HepG2 (cell line): ENCODE measurements at regions not wholly inside any gene's neighbourhood (a gene's known extent, or its start where the extent isn't known, plus 50 kb on each side); places are given as distances from the start of the nearest gene placed in this dataset.
A peak's percentile ranks its signal among the peaks of the same experiment; 100 is the strongest.

ENCODE experiments used
- ATAC-seq: fragments of 200-7000 bp; cut with Tn5 transposase; 3 replicates; pipeline ENCODE4 v1.9.1; 2020; ENCODE audit warnings: mild to moderate bottlenecking, moderate library complexity
- BruUV-seq: library from RNA; stranded (reverse); fragments of 400-500 nt; replicated peaks from 2 replicates; lab custom pipeline; 2021; lab: Mats Ljungman, UMichigan
- CTCF ChIA-PET: fragments of 300-600 bp; formaldehyde crosslinking; extraction: SDS; loops from one replicate; lab custom pipeline; 2021; ENCODE audit warnings: low total read pairs, inconsistent platforms, low intra/inter-chr PET ratio; lab: Yijun Ruan, JAX
- POLR2A ChIA-PET: fragments of 350-600 bp; sonication (Branson Sonifier 250); formaldehyde crosslinking; loops from one replicate; lab custom pipeline; 2020; ENCODE audit warnings: antibody characterized with exemption, inconsistent platforms; lab: Yijun Ruan, JAX
- DNase-seq: peaks from one replicate; pipeline ENCODE4 v3.0.0-alpha.2; 2015; ENCODE audit warnings: low spot score
- FAIRE-seq: peaks from 3 replicates; lab custom pipeline; 2011; peaks lifted over from hg19 to GRCh38; lab: Jason Lieb, UNC
- H2AFZ ChIP-seq: one replicate; pipeline ENCODE4 v1.6.1; 2011; ENCODE audit warnings: low read length, inconsistent platforms
- H3K27ac ChIP-seq: fragments of 300-600 bp; 3 replicates; pipeline ENCODE4 v1.8.0; 2011; ENCODE audit warnings: mixed run types, mild to moderate bottlenecking, mixed read lengths, low read length, inconsistent platforms; ENCODE audit not compliant: insufficient read depth; ENCODE audit errors: extremely low read length
- H3K27me3 ChIP-seq, 2 experiments: fragments of 200-600 bp in 1 of 2; 2 replicates in 1 of 2; 3 replicates in 1 of 2; pipeline versions ENCODE4 v1.6.0 to v1.8.0; 2011; ENCODE audit warnings: low read length in 2 of 2, mild to moderate bottlenecking in 2 of 2, moderate library complexity in 2 of 2, inconsistent platforms in 1 of 2; ENCODE audit not compliant: insufficient read depth in 2 of 2, control insufficient read depth in 1 of 2
- H3K36me3 ChIP-seq, 2 experiments: fragments of 200-600 bp in 1 of 2; replicated peaks in 1 of 2; 2 replicates in 1 of 2; 3 replicates in 1 of 2; pipeline versions ENCODE4 v1.5.1 to v1.8.0; 2011; ENCODE audit warnings: low read length in 2 of 2, inconsistent platforms in 1 of 2; ENCODE audit not compliant: insufficient read depth in 2 of 2, control insufficient read depth in 1 of 2
- H3K4me1 ChIP-seq: 2 replicates; pipeline ENCODE4 v1.5.1; 2012; ENCODE audit warnings: low read length, inconsistent platforms; ENCODE audit not compliant: insufficient read depth
- H3K4me2 ChIP-seq: 2 replicates; pipeline ENCODE4 v1.6.0; 2011; ENCODE audit warnings: low read depth, low read length, inconsistent platforms
- H3K4me3 ChIP-seq, 3 experiments: fragments of 200-600 bp in 1 of 3; sonication (generic), shearing (Covaris generic) in 1 of 3; replicated peaks in 1 of 3; 2 replicates each; pipeline ENCODE4 v1.5.1; 2011 to 2016; ENCODE audit warnings: low read length in 3 of 3, inconsistent platforms in 2 of 3, low read depth in 2 of 3, mild to moderate bottlenecking in 2 of 3, control low read depth in 1 of 3, mixed read lengths in 1 of 3; ENCODE audit not compliant: insufficient read depth in 1 of 3
- H3K79me2 ChIP-seq: one replicate; pipeline ENCODE4 v1.6.1; 2011; ENCODE audit warnings: low read length, inconsistent platforms; ENCODE audit not compliant: insufficient read depth
- H3K9ac ChIP-seq: 2 replicates; pipeline ENCODE4 v1.6.0; 2011; ENCODE audit warnings: mild to moderate bottlenecking, low read depth, low read length, inconsistent platforms; ENCODE audit not compliant: insufficient read depth
- H3K9me3 ChIP-seq: 2 replicates; pipeline ENCODE4 v1.5.1; 2012; ENCODE audit warnings: mild to moderate bottlenecking, low read length
- H4K20me1 ChIP-seq: 2 replicates; pipeline ENCODE4 v1.6.0; 2011; ENCODE audit warnings: inconsistent platforms, mild to moderate bottlenecking, low read length, moderate library complexity; ENCODE audit not compliant: insufficient read depth
- CREM ChIP-seq, 2 experiments: sonication (generic) in 1 of 2; formaldehyde crosslinking in 1 of 2; IDR thresholded peaks; 2 replicates each; pipeline versions ENCODE4 v1.4.0 to v1.6.1; 2016 to 2020; ENCODE audit warnings: antibody characterized with exemption in 1 of 2, mild to moderate bottlenecking in 1 of 2, missing genetic modification reagents in 1 of 2
- EHMT2 ChIP-seq: fragments of 200-600 bp; sonication (generic); IDR thresholded peaks from 2 replicates; pipeline ENCODE4 v1.7.0; 2017; ENCODE audit warnings: antibody characterized with exemption, low read depth, low read length, borderline replicate concordance
- GABPA ChIP-seq, 2 experiments: IDR thresholded peaks; 2 replicates each; pipeline ENCODE4 v1.6.1; 2011 to 2016; ENCODE audit warnings: low read depth in 2 of 2, low read length in 1 of 2, missing biosample characterization in 1 of 2, missing genetic modification characterization in 1 of 2
- HNRNPH1 ChIP-seq: fragments of 200-400 bp; formaldehyde crosslinking; optimal IDR thresholded peaks from 2 replicates; pipeline ENCODE3; 2017; ENCODE audit warnings: mild to moderate bottlenecking, low read depth, low read length
- KAT8 ChIP-seq: IDR thresholded peaks from 2 replicates; pipeline ENCODE4 v1.6.1; 2016; ENCODE audit warnings: missing genetic modification reagents, missing compliant biosample characterization
- PCBP1 ChIP-seq: fragments of 200-400 bp; formaldehyde crosslinking; IDR thresholded peaks from 2 replicates; pipeline ENCODE4 v1.6.1; 2017; ENCODE audit warnings: mild to moderate bottlenecking, low read depth, low read length, borderline replicate concordance
- PTBP1 ChIP-seq: fragments of 200-400 bp; formaldehyde crosslinking; IDR thresholded peaks from 2 replicates; pipeline ENCODE4 v1.6.1; 2018; ENCODE audit warnings: low read length, low read depth; ENCODE audit not compliant: poor library complexity, severe bottlenecking
- SCMH1 ChIP-seq: sonication (generic); formaldehyde crosslinking; IDR thresholded peaks from 2 replicates; pipeline ENCODE4 v1.9.0; 2021; ENCODE audit warnings: missing genetic modification reagents, mild to moderate bottlenecking, borderline replicate concordance
- TEAD3 ChIP-seq: optimal IDR thresholded peaks from 2 replicates; pipeline ENCODE3; 2016; ENCODE audit warnings: borderline replicate concordance
- YEATS4 ChIP-seq: sonication (generic); formaldehyde crosslinking; IDR thresholded peaks from 2 replicates; pipeline ENCODE4 v1.4.0; 2020; ENCODE audit warnings: missing genetic modification reagents, borderline replicate concordance
- ZNF367 ChIP-seq: sonication (generic); formaldehyde crosslinking; IDR thresholded peaks from 2 replicates; pipeline ENCODE4 v1.4.0; 2020; ENCODE audit warnings: missing genetic modification reagents, borderline replicate concordance
- ZNF75D ChIP-seq: sonication (generic); formaldehyde crosslinking; IDR thresholded peaks from 2 replicates; pipeline ENCODE4 v1.8.1; 2023; ENCODE audit warnings: missing genetic modification reagents, mild to moderate bottlenecking, borderline replicate concordance
- ZNF790 ChIP-seq: sonication (generic); formaldehyde crosslinking; IDR thresholded peaks from 2 replicates; pipeline ENCODE4 v1.8.0; 2022; ENCODE audit warnings: missing genetic modification reagents, mild to moderate bottlenecking, borderline replicate concordance
- WGBS: methylation state at CpG from one replicate; pipeline ENCODE4 v1.1.6; 2017; ENCODE audit warnings: low lambda C conversion rate; 5-methylcytosine and 5-hydroxymethylcytosine counted together
- in situ Hi-C: cut with HindIII; loops from 2 replicates; pipeline ENCODE4 v1.10.0; 2017; ENCODE audit warnings: low pct_unique_long_range_greater_than_20kb; ENCODE audit not compliant: extremely low pct_ligation_motif_present
- intact Hi-C: fragments of 100-400 bp; cut with micrococcal nuclease; formaldehyde crosslinking; loops from one replicate; pipeline ENCODE4 v1.10.0; 2022; ENCODE audit not compliant: unreplicated experiment
- TF ChIP-seq, protein P1 (sequence below): IDR thresholded peaks from 2 replicates; pipeline ENCODE4 v1.6.1; 2012; ENCODE audit warnings: low read depth, low read length, improper control_type of control experiment
- TF ChIP-seq, protein P2 (sequence below): conservative IDR thresholded peaks from 2 replicates; pipeline ENCODE4 v1.6.1; 2018; ENCODE audit warnings: missing genetic modification reagents

GRCh38 chr6:148144917-148145521 lies 197.6 kb upstream of the SASH1 start (continued):
- peak; percentile 54 for TF ChIP-seq CREM (IDR thresholded peaks at IDR 0.05)
- TF ChIP-seq CREM (CRISPR knock-in tag; IDR thresholded peaks at IDR 0.05), result no peak
- TF ChIP-seq PTBP1, result no peak

DNA sequence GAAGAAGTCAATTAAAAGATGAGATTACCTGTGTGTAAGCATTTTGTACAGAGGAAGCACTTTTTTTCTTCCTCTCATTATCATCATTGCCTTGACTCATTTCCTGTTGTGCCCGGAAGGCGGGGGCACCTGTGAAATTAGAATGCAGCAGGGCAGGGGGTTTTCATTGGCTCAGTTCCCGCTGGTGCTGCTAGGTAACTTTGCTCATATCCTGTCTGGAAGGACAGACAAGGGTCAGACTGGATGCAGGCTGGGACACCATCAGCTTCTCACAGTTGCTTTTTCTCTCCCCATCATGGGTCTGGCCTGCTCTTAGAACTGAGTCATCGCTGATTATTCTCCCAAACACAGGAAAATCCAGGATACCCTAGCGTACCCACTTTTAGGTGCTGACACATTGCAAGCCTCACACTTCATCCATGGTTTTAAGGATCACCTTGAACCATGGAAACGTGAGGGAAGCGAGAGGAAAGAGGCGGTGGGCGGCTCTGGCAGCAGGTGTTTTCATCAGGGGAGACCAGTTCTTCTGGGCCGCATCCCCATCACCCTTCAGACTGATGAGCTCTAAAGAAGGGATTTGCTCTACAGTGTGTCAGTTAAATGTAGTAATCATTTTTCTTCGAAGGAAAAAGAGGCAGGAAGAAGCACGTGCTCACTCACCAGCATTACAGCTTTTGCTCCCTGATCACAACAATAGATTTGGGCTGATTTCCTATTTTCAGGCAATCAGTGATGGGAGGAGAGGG lies 195.7 kb upstream of the SASH1 start:
- no peak for DNase-seq

DNA sequence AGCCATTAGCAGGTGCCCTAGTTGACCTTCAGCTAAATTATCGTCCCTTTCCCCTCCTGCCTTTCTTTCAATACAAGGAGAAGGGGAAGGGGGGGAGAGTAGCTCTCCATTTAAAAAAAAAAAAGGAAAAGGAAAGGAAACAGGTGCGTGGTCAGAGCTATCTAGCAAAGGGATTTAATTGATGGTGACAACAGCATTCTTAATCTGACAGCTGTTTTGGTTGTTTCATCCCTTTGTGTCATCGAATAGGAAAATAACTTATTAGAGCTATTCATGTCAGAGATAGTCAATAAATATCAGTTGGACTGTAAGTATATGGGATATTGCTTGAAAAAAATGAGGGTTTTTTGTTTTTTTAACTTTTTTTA lies 195.2 kb upstream of the SASH1 start:
- Histone ChIP-seq H3K4me1 (no peaks in the 10 kb centered on the region), H3K4me2 (no peak overlapping the region), H3K4me3 (no peak overlapping the region), H4K20me1 (no peaks in the 10 kb centered on the region), H3K79me2 (no peaks in the 10 kb centered on the region), H3K36me3 (no peaks in the 10 kb centered on the region), H3K9ac (no peak overlapping the region), H3K9me3 (no peaks in the 10 kb centered on the region), H3K27ac (no peak overlapping the region), H2AFZ (no peak overlapping the region), H3K27me3 (no peaks in the 10 kb centered on the region)
- in situ Hi-C loops, result no loop called here
- FAIRE-seq, result no peak
- POLR2A ChIA-PET, result no interaction called here
- 26% methylated on average over 3 of the region's 3 CpGs for WGBS
- BruUV-seq, result no TSS peak
- CTCF ChIA-PET, result no interaction called here
- DNase-seq, result no peak
- intact Hi-C loops, result no loop called here
- ATAC-seq, result no peak
- TF ChIP-seq, protein P1, sequence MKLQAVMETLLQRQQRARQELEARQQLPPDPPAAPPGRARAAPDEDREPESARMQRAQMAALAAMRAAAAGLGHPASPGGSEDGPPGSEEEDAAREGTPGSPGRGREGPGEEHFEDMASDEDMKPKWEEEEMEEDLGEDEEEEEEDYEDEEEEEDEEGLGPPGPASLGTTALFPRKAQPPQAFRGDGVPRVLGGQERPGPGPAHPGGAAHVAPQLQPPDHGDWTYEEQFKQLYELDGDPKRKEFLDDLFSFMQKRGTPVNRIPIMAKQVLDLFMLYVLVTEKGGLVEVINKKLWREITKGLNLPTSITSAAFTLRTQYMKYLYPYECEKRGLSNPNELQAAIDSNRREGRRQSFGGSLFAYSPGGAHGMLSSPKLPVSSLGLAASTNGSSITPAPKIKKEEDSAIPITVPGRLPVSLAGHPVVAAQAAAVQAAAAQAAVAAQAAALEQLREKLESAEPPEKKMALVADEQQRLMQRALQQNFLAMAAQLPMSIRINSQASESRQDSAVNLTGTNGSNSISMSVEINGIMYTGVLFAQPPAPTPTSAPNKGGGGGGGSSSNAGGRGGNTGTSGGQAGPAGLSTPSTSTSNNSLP, result no peak
- TF ChIP-seq KAT8, result no peak
- TF ChIP-seq ZNF75D (CRISPR knock-in tag), result no peak
- TF ChIP-seq YEATS4 (CRISPR knock-in tag), result no peak
- no peak for TF ChIP-seq TEAD3 (CRISPR knock-in tag)
- TF ChIP-seq, protein P2, sequence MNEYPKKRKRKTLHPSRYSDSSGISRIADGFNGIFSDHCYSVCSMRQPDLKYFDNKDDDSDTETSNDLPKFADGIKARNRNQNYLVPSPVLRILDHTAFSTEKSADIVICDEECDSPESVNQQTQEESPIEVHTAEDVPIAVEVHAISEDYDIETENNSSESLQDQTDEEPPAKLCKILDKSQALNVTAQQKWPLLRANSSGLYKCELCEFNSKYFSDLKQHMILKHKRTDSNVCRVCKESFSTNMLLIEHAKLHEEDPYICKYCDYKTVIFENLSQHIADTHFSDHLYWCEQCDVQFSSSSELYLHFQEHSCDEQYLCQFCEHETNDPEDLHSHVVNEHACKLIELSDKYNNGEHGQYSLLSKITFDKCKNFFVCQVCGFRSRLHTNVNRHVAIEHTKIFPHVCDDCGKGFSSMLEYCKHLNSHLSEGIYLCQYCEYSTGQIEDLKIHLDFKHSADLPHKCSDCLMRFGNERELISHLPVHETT (CRISPR knock-in tag), result no peak
- TF ChIP-seq HNRNPH1, result no peak
- TF ChIP-seq EHMT2, result no peak
- TF ChIP-seq ZNF367 (CRISPR knock-in tag), result no peak
- no peak for TF ChIP-seq ZNF790 (CRISPR knock-in tag)

More for the DNA sequence above, 195.7 kb upstream of the SASH1 start:
- Histone ChIP-seq H3K36me3 (no peaks in the 10 kb centered on the region), H3K27ac (no peak overlapping the region), H3K4me1 (no peaks in the 10 kb centered on the region), H4K20me1 (no peaks in the 10 kb centered on the region), H3K79me2 (no peaks in the 10 kb centered on the region), H3K9ac (no peak overlapping the region), H3K9me3 (no peaks in the 10 kb centered on the region), H2AFZ (no peak overlapping the region), H3K4me3 (no peak overlapping the region), H3K4me2 (no peak overlapping the region), H3K27me3 (no peaks in the 10 kb centered on the region)
- ATAC-seq (no peak), FAIRE-seq (no peak)
- CTCF ChIA-PET, result no interaction called here
- in situ Hi-C loops (no loop called here), intact Hi-C loops (no loop called here)
- TF ChIP-seq GABPA (IDR thresholded peaks at IDR 0.05; ENCODE audit: low read depth, low read length) (no peak), GABPA (CRISPR knock-in tag; IDR thresholded peaks at IDR 0.05; ENCODE audit: low read depth) (peak; percentile 55), SCMH1 (no peak), PCBP1 (no peak)
- no TSS peak for BruUV-seq
- POLR2A ChIA-PET, result no interaction called here
- 39% methylated on average over 12 of the region's 12 CpGs for WGBS
